ENCODE measurements at regions not wholly inside any gene's neighbourhood (a gene's known extent, or its start where the extent isn't known, plus 50 kb on each side); places are given as distances from the start of the nearest gene placed in this dataset.

DNA sequence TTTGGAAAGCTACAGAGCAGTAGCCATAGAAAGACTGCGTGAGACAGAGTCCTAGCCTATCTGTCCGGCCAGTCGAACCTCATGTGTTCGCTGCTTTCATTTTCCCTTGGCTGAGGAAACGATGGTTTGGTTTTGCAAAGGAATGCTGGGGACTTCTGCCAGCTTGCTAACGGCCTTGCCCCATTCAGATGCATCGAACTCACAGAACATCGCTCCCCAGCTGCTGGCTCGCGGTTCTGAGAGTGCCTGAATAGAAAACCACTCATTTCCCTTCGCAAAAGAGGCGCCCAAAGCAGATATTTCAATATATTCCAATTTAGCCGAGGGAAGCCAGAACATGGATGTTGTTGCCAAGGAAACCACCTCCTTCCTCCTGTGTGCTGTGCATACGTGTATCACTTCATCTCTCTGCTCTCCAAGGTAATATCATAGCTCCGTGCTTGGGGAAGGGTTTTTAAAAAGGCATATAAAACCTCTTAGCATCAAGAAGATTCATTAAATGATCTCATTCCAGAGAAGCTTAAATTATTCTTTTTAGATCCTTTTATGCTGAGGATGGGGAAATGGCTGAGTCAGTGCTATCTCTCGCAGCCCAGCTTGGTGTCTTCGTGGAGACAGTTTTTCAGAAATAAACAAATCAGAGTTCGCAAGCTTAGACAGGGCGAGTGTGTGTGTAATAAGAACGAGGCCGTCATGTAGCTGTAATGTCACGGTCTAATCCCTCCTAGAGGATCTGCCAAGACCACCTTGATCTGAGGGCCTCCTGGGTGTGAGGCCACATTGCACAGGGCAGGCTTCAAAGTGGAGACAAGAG, 215.2 kb downstream of the RPS24 start:
- no peak overlapping the region for H3K4me3 ChIP-seq (ENCODE audit: low read depth, low read length)
- no peak for DNase-seq (ENCODE audit: low read depth)

DNA sequence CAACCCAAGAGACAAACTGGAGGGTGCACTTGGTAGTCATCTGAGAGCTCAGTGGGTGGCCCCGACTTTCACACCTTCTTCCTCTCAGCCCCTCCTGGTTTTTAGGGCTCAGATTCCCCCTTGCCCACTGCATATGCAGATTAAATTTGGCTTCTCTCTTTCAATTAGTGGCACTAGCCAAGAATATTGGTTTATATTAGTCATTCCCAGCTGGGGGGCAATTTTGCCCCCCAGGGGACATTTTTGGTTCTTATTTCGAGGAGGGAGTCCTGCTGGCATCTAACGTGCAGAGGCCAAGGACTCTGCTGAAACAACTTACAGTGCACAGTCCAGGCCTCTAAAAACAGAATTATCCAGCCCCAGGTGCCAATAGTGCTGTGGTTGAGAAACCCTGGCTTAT, 216.0 kb downstream of the RPS24 start:
- H3K4me3 ChIP-seq (ENCODE audit: low read depth, low read length), result no peak overlapping the region
- DNase-seq (ENCODE audit: low read depth), result no peak
- TF ChIP-seq, protein P1, sequence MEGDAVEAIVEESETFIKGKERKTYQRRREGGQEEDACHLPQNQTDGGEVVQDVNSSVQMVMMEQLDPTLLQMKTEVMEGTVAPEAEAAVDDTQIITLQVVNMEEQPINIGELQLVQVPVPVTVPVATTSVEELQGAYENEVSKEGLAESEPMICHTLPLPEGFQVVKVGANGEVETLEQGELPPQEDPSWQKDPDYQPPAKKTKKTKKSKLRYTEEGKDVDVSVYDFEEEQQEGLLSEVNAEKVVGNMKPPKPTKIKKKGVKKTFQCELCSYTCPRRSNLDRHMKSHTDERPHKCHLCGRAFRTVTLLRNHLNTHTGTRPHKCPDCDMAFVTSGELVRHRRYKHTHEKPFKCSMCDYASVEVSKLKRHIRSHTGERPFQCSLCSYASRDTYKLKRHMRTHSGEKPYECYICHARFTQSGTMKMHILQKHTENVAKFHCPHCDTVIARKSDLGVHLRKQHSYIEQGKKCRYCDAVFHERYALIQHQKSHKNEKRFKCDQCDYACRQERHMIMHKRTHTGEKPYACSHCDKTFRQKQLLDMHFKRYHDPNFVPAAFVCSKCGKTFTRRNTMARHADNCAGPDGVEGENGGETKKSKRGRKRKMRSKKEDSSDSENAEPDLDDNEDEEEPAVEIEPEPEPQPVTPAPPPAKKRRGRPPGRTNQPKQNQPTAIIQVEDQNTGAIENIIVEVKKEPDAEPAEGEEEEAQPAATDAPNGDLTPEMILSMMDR (conservative IDR thresholded peaks at IDR 0.05; ENCODE audit: low read depth, low read length), result no peak

More for the DNA sequence above, 215.2 kb downstream of the RPS24 start:
- TF ChIP-seq, protein P1 (conservative IDR thresholded peaks at IDR 0.05; ENCODE audit: low read depth, low read length), result no peak

GRCh38 chr10:78250313-78251015, 216.8 kb downstream of the RPS24 start:
- no peak for DNase-seq (ENCODE audit: low read depth)
- no peak overlapping the region for H3K4me3 ChIP-seq (ENCODE audit: low read depth, low read length)
- TF ChIP-seq, protein P1 (conservative IDR thresholded peaks at IDR 0.05; ENCODE audit: low read depth, low read length), result no peak

- DNase-seq (ENCODE audit: low read depth), result peak; percentile 23
- no peak overlapping the region for H3K4me3 ChIP-seq (ENCODE audit: low read depth, low read length)
- TF ChIP-seq, protein P1 (conservative IDR thresholded peaks at IDR 0.05; ENCODE audit: low read depth, low read length), result no peak
These were observed 217.3 kb downstream of the RPS24 start for GRCh38 chr10:78251016-78251385.

- H3K4me3 ChIP-seq (ENCODE audit: low read depth, low read length), result no peak overlapping the region
- DNase-seq (ENCODE audit: low read depth), result no peak
- TF ChIP-seq, protein P1 (conservative IDR thresholded peaks at IDR 0.05; ENCODE audit: low read depth, low read length), result no peak
These were observed 218.6 kb downstream of the RPS24 start for GRCh38 chr10:78252286-78252685.

DNA sequence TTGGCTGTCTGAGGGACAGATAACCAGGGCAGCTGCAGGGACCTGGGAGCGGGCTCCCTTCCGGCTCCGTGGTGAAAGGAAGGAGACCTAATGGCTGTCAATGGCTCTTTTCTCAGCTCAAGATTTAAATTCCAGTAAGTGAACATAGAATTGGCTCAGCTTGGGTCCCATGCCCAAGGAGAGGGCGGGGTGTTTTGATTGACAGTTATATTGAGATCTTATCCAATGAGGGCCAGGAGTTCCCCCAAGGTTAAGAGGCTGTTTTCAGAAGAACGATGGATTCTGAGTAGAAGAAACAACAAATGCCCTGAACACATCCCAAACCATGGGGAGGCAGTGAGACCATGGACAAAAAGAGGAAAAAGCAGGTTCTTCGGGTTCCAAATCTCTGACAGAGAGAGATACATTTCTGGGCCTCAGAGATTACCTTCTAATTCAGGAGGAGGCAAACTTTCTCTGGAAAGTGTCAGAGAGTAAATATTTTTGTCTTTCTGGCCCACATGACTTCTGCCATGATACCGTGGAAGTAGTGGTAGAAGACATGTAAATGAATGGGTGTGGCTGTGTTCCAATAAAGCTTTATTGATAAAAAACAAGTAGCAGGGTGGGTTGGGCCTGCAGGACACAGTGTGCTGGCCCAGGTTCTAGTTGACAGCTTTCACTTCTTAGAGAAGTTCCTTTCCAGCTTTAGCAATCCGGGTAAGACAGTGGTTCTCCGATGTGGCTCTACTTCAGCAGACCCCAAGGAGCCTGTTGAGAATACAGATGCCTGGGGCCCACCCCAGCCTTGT, 219.6 kb downstream of the RPS24 start:
- TF ChIP-seq, protein P1 (conservative IDR thresholded peaks at IDR 0.05; ENCODE audit: low read depth, low read length), result no peak
- no peak for DNase-seq (ENCODE audit: low read depth)
- H3K4me3 ChIP-seq (ENCODE audit: low read depth, low read length), result no peak overlapping the region

Measured in epithelial cell of proximal tubule (primary cell).